ENCODE measurements at regions not wholly inside any gene's neighbourhood (a gene's known extent, or its start where the extent isn't known, plus 50 kb on each side); places are given as distances from the start of the nearest gene placed in this dataset.

DNA sequence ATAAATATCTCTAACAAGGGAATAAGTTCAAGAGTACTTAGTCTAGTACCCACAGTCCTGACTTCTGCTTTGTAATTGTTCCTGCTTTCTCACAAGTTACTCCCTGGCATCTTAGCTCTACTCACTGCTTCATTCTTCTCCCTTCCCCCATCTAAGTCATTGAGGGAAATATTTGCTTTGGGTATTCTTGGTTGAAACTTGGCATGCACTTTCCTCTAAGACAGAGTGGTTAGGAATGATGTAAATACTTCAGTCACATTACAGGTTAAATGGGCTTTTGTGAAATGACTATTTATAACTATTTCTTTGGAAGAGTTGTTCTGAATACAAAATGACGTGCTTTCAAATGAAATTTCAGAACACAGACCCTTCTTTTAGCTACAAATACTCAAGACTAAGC lies 67.7 kb upstream of the PLEKHG1 start:
- in situ Hi-C loops (cut with HindIII; ENCODE audit: low pct_unique_long_range_greater_than_20kb, low sequenced_read_pairs): no loop called here
- no peak for TF ChIP-seq JUND (IDR thresholded peaks at IDR 0.05; ENCODE audit: low read depth)
- no peak for DNase-seq (ENCODE audit: low read depth in 1 of 2, low spot score in 1 of 2)

DNA sequence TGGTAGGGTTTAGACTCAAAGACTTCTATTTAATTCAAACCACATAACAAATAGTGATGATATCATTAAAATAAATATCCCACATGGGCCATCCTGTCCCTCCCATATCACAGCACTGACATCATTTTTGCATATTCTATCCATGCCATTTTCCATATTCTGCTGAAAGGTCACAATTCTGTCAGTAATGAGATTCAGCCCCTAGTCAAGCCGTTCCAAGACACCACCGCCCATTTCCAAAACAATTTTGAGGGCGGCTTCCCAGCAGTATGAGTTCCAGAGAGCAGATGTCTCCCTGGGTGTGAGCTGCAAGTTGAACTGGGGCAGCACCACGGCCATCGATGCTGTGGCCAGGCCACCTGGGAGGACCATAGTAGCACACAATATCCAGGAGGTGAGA lies 65.1 kb upstream of the PLEKHG1 start:
- no peak for TF ChIP-seq JUND (IDR thresholded peaks at IDR 0.05; ENCODE audit: low read depth)
- in situ Hi-C loops (cut with HindIII; ENCODE audit: low pct_unique_long_range_greater_than_20kb, low sequenced_read_pairs): no loop called here
- no peak for DNase-seq (ENCODE audit: low read depth in 1 of 2, low spot score in 1 of 2)

GRCh38 chr6:150535151-150535804 lies 64.4 kb upstream of the PLEKHG1 start:
- TF ChIP-seq JUND (IDR thresholded peaks at IDR 0.05; ENCODE audit: low read depth): no peak
- DNase-seq (ENCODE audit: low read depth in 1 of 2, low spot score in 1 of 2): no peak
- in situ Hi-C loops (cut with HindIII; ENCODE audit: low pct_unique_long_range_greater_than_20kb, low sequenced_read_pairs): no loop called here

GRCh38 chr6:150535818-150536220 lies 63.9 kb upstream of the PLEKHG1 start:
- in situ Hi-C loops (cut with HindIII; ENCODE audit: low pct_unique_long_range_greater_than_20kb, low sequenced_read_pairs): no loop called here
- no peak for DNase-seq (ENCODE audit: low read depth in 1 of 2, low spot score in 1 of 2)
- no peak for TF ChIP-seq JUND (IDR thresholded peaks at IDR 0.05; ENCODE audit: low read depth)

GRCh38 chr6:150536835-150537234 lies 62.9 kb upstream of the PLEKHG1 start:
- no peak for TF ChIP-seq JUND (IDR thresholded peaks at IDR 0.05; ENCODE audit: low read depth)
- in situ Hi-C loops (cut with HindIII; ENCODE audit: low pct_unique_long_range_greater_than_20kb, low sequenced_read_pairs): no loop called here
- no peak for DNase-seq (ENCODE audit: low read depth in 1 of 2, low spot score in 1 of 2)

GRCh38 chr6:150537491-150537890 lies 62.2 kb upstream of the PLEKHG1 start:
- DNase-seq (ENCODE audit: low read depth in 1 of 2, low spot score in 1 of 2): no peak
- in situ Hi-C loops (cut with HindIII; ENCODE audit: low pct_unique_long_range_greater_than_20kb, low sequenced_read_pairs): no loop called here
- TF ChIP-seq JUND (IDR thresholded peaks at IDR 0.05; ENCODE audit: low read depth): no peak

GRCh38 chr6:150537893-150538292 lies 61.8 kb upstream of the PLEKHG1 start:
- TF ChIP-seq JUND (IDR thresholded peaks at IDR 0.05; ENCODE audit: low read depth): no peak
- no peak for DNase-seq (ENCODE audit: low read depth in 1 of 2, low spot score in 1 of 2)
- in situ Hi-C loops (cut with HindIII; ENCODE audit: low pct_unique_long_range_greater_than_20kb, low sequenced_read_pairs): no loop called here

- in situ Hi-C loops (cut with HindIII; ENCODE audit: low pct_unique_long_range_greater_than_20kb, low sequenced_read_pairs): no loop called here
- no peak for DNase-seq (ENCODE audit: low read depth in 1 of 2, low spot score in 1 of 2)
- TF ChIP-seq JUND (IDR thresholded peaks at IDR 0.05; ENCODE audit: low read depth): no peak
These were observed 60.6 kb upstream of the PLEKHG1 start for GRCh38 chr6:150539111-150539510.

DNA sequence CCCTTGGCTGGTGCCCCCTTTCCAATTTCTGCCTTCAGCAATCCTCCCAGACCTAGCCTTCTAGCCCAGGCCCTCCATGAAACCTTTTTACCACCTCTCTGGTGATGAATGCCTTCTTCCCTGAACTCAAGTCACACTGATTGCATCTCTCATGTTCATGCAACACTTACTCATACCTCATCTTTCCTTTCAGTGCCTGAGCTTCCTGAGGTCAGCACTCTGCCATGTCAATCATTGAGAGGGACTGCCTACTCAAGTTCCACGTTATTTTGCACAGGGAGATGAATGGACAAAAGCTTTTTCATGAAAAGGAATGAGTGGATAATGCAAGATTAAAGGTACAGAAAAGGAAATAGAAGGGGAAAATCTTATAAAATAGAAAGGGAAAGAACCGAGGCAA lies 60.1 kb upstream of the PLEKHG1 start:
- in situ Hi-C loops (cut with HindIII; ENCODE audit: low pct_unique_long_range_greater_than_20kb, low sequenced_read_pairs): no loop called here

DNA sequence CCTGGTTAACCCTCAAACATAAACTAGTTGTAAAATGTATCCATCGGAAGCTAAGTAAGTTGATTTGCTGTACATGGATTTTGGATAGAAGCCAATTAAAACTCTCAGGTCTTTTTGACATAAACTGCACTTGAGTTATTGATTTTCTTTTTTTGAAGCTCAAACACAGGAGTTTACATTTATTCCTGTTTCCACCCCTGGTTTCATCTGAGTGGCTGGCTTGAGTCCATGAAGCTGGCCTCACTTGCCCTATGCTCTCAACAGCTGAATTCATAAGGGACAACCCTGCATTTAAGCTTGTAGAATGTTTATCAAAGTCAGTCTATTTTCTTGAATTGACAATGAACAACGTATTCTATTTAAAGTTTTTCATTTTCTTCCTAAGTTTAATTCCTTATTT lies 58.1 kb upstream of the PLEKHG1 start:
- in situ Hi-C loops (cut with HindIII; ENCODE audit: low pct_unique_long_range_greater_than_20kb, low sequenced_read_pairs): no loop called here
- DNase-seq (ENCODE audit: low read depth in 1 of 2, low spot score in 1 of 2): no peak
- TF ChIP-seq JUND (IDR thresholded peaks at IDR 0.05; ENCODE audit: low read depth): no peak

More for the DNA sequence above, 60.1 kb upstream of the PLEKHG1 start:
- DNase-seq (ENCODE audit: low read depth in 1 of 2, low spot score in 1 of 2): no peak
- TF ChIP-seq JUND (IDR thresholded peaks at IDR 0.05; ENCODE audit: low read depth): no peak

DNA sequence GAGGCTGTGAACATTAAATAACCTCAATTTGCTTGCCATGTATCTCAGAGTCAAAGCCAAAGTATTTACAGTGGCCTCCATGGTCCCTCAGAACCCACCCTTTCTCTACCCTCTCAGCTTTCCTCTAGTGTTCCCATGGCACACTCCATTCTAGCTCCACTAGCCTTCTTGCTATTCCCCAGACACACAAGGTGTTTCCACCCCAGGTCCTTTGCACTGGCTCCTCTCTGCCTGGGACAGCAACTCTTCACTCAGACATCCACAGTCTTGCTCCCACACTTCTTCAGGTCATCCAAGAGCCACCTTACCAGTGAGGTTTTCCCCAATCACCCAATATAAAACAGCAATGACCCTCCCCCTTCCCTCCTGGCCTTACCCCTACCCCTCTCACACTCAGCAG lies 56.5 kb upstream of the PLEKHG1 start:
- in situ Hi-C loops (cut with HindIII; ENCODE audit: low pct_unique_long_range_greater_than_20kb, low sequenced_read_pairs): no loop called here
- DNase-seq (ENCODE audit: low read depth in 1 of 2, low spot score in 1 of 2): no peak
- no peak for TF ChIP-seq JUND (IDR thresholded peaks at IDR 0.05; ENCODE audit: low read depth)

DNA sequence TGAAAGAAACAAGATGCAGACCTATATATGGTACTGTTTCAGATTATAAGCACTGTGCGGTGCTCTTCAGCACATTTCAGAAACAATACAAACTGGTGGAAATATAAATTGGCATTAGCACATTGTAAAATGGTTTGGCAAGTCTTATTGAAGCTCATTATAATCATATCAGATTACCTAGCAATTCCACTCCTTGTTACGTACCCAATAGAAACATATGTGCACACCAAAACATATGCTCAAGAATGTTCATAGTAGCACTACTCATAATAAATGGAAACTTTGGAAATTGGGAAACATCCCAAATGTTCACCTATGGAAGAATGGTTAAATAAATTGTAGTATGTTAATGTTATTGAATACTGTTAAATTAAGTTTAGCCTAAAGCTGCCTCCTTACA lies 54.9 kb upstream of the PLEKHG1 start:
- TF ChIP-seq JUND (IDR thresholded peaks at IDR 0.05; ENCODE audit: low read depth): no peak
- in situ Hi-C loops (cut with HindIII; ENCODE audit: low pct_unique_long_range_greater_than_20kb, low sequenced_read_pairs): no loop called here
- DNase-seq (ENCODE audit: low read depth in 1 of 2, low spot score in 1 of 2): no peak

DNA sequence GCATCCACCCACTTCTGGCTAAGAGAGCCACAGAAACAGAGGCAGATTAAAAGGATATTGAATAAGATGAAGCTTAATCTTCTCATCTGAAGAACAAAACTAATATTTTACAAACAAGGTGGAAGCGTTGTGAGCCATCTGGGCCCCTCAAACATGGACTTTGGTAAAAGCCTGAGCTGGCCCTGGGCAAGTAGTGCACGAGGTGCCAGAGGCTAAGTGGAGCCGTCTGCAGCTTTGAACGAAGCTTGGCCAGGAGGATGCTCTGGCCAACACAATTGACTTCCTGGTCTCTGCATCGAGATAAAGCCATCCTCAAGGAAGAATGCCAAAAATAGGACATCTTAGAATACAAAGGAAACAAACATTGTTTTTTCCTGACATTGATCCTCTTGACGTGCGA lies 53.2 kb upstream of the PLEKHG1 start:
- TF ChIP-seq JUND (IDR thresholded peaks at IDR 0.05; ENCODE audit: low read depth): no peak
- in situ Hi-C loops (cut with HindIII; ENCODE audit: low pct_unique_long_range_greater_than_20kb, low sequenced_read_pairs): no loop called here

More for the DNA sequence above, 53.2 kb upstream of the PLEKHG1 start:
- no peak for DNase-seq (ENCODE audit: low read depth in 1 of 2, low spot score in 1 of 2)
